WTC11 (cell line): ENCODE measurements at regions not wholly inside any gene's neighbourhood (a gene's known extent, or its start where the extent isn't known, plus 50 kb on each side); places are given as distances from the start of the nearest gene placed in this dataset.

ENCODE experiments used
- ATAC-seq: fragments of 200-7000 bp; cut with Tn5 transposase; 2 replicates; pipeline ENCODE4 v1.10.0; 2021; ENCODE audit warnings: mild to moderate bottlenecking, moderate library complexity
- CTCF ChIA-PET: fragments of 300-600 bp; sonication (Branson Sonifier 250); formaldehyde crosslinking; loops from one replicate; lab custom pipeline; 2021; ENCODE audit warnings: antibody characterized with exemption; lab: Charles Lee
- POLR2A ChIA-PET: fragments of 350-600 bp; sonication (Branson Sonifier 250); formaldehyde crosslinking; loops from one replicate; lab custom pipeline; 2021; ENCODE audit warnings: antibody characterized with exemption; lab: Charles Lee
- DNase-seq: peaks from one replicate; pipeline ENCODE4 v3.0.0; 2021; ENCODE audit warnings: low spot score
- H3K27ac Mint-ChIP-seq: 2 replicates; pipeline ENCODE4 v1.8.0; 2021; ENCODE audit warnings: mixed read lengths
- H3K27me3 Mint-ChIP-seq: 2 replicates; pipeline ENCODE4 v1.8.0; 2021; ENCODE audit warnings: low read depth, mild to moderate bottlenecking, moderate library complexity, mixed read lengths
- H3K36me3 Mint-ChIP-seq: 2 replicates; pipeline ENCODE4 v1.8.0; 2021; ENCODE audit warnings: mixed read lengths
- H3K4me1 Mint-ChIP-seq: 2 replicates; pipeline ENCODE4 v1.8.0; 2022; ENCODE audit warnings: mixed read lengths
- H3K4me3 Mint-ChIP-seq: 2 replicates; pipeline ENCODE4 v1.8.0; 2021; ENCODE audit warnings: mild to moderate bottlenecking, moderate library complexity, mixed read lengths
- H3K9me3 Mint-ChIP-seq: 2 replicates; pipeline ENCODE4 v1.8.0; 2021; ENCODE audit warnings: mixed read lengths
- AR ChIP-seq: fragments of 250-450 bp; sonication (Bioruptor Pico); IDR thresholded peaks from 2 replicates; pipeline ENCODE4 v1.9.0; 2021; ENCODE audit warnings: mild to moderate bottlenecking
- ATF1 ChIP-seq: sonication (generic); formaldehyde crosslinking; IDR thresholded peaks from 2 replicates; pipeline ENCODE4 v1.8.1; 2023; ENCODE audit warnings: mild to moderate bottlenecking, moderate library complexity, missing genetic modification reagents
- CREM ChIP-seq: sonication (generic); formaldehyde crosslinking; IDR thresholded peaks from 2 replicates; pipeline ENCODE4 v1.8.1; 2022; ENCODE audit warnings: mild to moderate bottlenecking, missing genetic modification reagents, moderate library complexity
- FOXK1 ChIP-seq: sonication (generic); formaldehyde crosslinking; IDR thresholded peaks from 2 replicates; pipeline ENCODE4 v1.8.0; 2022; ENCODE audit warnings: mild to moderate bottlenecking, moderate library complexity, missing genetic modification reagents
- FOXP1 ChIP-seq: sonication (generic); formaldehyde crosslinking; IDR thresholded peaks from 2 replicates; pipeline ENCODE4 v1.8.0; 2022; ENCODE audit warnings: missing genetic modification reagents, mild to moderate bottlenecking, moderate library complexity, borderline replicate concordance
- JAZF1 ChIP-seq: fragments of 250-450 bp; sonication (Bioruptor Pico); IDR thresholded peaks from 2 replicates; pipeline ENCODE4 v1.9.0; 2021; ENCODE audit warnings: moderate library complexity, mild to moderate bottlenecking, inconsistent platforms
- MAX ChIP-seq: sonication (generic); formaldehyde crosslinking; IDR thresholded peaks from 2 replicates; pipeline ENCODE4 v1.8.0; 2022; ENCODE audit warnings: mild to moderate bottlenecking, missing genetic modification reagents
- MXD4 ChIP-seq: fragments of 250-450 bp; sonication (Bioruptor Pico); IDR thresholded peaks from 2 replicates; pipeline ENCODE4 v1.8.0; 2021; ENCODE audit warnings: mild to moderate bottlenecking, moderate library complexity, borderline replicate concordance
- NFYB ChIP-seq: sonication (generic); formaldehyde crosslinking; conservative IDR thresholded peaks from 2 replicates; pipeline ENCODE4 v1.8.0; 2022; ENCODE audit warnings: low read depth, missing genetic modification reagents
- SMAD4 ChIP-seq: sonication (generic); formaldehyde crosslinking; IDR thresholded peaks from 2 replicates; pipeline ENCODE4 v1.8.0; 2022; ENCODE audit warnings: mild to moderate bottlenecking, missing genetic modification reagents
- SOX15 ChIP-seq: fragments of 250-450 bp; sonication (Bioruptor Pico); IDR thresholded peaks from 2 replicates; pipeline ENCODE4 v1.9.0; 2021; ENCODE audit warnings: mild to moderate bottlenecking
- SP1 ChIP-seq: sonication (generic); formaldehyde crosslinking; conservative IDR thresholded peaks from 2 replicates; pipeline ENCODE4 v1.8.1; 2022; ENCODE audit warnings: missing genetic modification reagents
- STAT6 ChIP-seq: sonication (generic); formaldehyde crosslinking; conservative IDR thresholded peaks from 2 replicates; pipeline ENCODE4 v1.8.1; 2023; ENCODE audit warnings: mild to moderate bottlenecking, low read depth, missing genetic modification reagents, moderate library complexity
- TEAD1 ChIP-seq: sonication (generic); formaldehyde crosslinking; IDR thresholded peaks from 2 replicates; pipeline ENCODE4 v1.8.0; 2022; ENCODE audit warnings: mild to moderate bottlenecking, missing genetic modification reagents
- TF ChIP-seq, protein P1 (sequence below): sonication (generic); formaldehyde crosslinking; IDR thresholded peaks from 2 replicates; pipeline ENCODE4 v1.8.1; 2023; ENCODE audit warnings: mild to moderate bottlenecking, missing genetic modification reagents, borderline replicate concordance
- TF ChIP-seq, protein P2 (sequence below): fragments of 250-450 bp; sonication (Bioruptor Pico); IDR thresholded peaks from 2 replicates; pipeline ENCODE4 v1.9.0; 2021; ENCODE audit warnings: mild to moderate bottlenecking, borderline replicate concordance

GRCh38 chr3:103785017-103785416 lies 1350.2 kb downstream of the ZPLD1 start (continued):
- no peak for TF ChIP-seq TEAD1
- TF ChIP-seq, protein P1, sequence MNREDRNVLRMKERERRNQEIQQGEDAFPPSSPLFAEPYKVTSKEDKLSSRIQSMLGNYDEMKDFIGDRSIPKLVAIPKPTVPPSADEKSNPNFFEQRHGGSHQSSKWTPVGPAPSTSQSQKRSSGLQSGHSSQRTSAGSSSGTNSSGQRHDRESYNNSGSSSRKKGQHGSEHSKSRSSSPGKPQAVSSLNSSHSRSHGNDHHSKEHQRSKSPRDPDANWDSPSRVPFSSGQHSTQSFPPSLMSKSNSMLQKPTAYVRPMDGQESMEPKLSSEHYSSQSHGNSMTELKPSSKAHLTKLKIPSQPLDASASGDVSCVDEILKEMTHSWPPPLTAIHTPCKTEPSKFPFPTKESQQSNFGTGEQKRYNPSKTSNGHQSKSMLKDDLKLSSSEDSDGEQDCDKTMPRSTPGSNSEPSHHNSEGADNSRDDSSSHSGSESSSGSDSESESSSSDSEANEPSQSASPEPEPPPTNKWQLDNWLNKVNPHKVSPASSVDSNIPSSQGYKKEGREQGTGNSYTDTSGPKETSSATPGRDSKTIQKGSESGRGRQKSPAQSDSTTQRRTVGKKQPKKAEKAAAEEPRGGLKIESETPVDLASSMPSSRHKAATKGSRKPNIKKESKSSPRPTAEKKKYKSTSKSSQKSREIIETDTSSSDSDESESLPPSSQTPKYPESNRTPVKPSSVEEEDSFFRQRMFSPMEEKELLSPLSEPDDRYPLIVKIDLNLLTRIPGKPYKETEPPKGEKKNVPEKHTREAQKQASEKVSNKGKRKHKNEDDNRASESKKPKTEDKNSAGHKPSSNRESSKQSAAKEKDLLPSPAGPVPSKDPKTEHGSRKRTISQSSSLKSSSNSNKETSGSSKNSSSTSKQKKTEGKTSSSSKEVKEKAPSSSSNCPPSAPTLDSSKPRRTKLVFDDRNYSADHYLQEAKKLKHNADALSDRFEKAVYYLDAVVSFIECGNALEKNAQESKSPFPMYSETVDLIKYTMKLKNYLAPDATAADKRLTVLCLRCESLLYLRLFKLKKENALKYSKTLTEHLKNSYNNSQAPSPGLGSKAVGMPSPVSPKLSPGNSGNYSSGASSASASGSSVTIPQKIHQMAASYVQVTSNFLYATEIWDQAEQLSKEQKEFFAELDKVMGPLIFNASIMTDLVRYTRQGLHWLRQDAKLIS (CRISPR knock-in tag): no peak

DNA sequence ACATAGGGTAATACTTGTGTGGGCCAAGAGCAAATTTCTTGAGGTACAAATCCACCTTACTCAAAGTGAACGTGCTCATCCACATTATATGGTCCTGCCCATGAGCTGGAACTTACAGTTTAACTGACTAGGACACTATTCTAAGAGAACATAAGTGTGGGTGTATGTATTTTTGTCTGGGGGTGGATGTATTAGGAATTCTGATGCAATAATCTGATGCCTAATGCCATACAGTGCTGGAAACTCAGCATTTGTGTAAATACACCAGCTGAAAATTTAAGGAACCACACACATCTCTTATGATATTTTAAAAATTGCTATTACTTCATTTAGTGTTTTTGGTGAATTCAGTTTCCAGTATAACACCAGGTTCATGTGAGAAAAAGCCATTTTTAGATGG lies 1350.7 kb downstream of the ZPLD1 start:
- TF ChIP-seq FOXK1 (no peak), MAX (CRISPR knock-in tag) (no peak), AR (CRISPR knock-in tag) (no peak), JAZF1 (CRISPR knock-in tag) (no peak), SP1 (CRISPR knock-in tag) (no peak), SOX15 (CRISPR knock-in tag) (no peak), NFYB (CRISPR knock-in tag) (no peak), SMAD4 (CRISPR knock-in tag) (no peak), STAT6 (CRISPR knock-in tag) (no peak), CREM (no peak), ATF1 (CRISPR knock-in tag) (no peak), MXD4 (CRISPR knock-in tag) (no peak), FOXP1 (no peak), TEAD1 (no peak)
- TF ChIP-seq, protein P2, sequence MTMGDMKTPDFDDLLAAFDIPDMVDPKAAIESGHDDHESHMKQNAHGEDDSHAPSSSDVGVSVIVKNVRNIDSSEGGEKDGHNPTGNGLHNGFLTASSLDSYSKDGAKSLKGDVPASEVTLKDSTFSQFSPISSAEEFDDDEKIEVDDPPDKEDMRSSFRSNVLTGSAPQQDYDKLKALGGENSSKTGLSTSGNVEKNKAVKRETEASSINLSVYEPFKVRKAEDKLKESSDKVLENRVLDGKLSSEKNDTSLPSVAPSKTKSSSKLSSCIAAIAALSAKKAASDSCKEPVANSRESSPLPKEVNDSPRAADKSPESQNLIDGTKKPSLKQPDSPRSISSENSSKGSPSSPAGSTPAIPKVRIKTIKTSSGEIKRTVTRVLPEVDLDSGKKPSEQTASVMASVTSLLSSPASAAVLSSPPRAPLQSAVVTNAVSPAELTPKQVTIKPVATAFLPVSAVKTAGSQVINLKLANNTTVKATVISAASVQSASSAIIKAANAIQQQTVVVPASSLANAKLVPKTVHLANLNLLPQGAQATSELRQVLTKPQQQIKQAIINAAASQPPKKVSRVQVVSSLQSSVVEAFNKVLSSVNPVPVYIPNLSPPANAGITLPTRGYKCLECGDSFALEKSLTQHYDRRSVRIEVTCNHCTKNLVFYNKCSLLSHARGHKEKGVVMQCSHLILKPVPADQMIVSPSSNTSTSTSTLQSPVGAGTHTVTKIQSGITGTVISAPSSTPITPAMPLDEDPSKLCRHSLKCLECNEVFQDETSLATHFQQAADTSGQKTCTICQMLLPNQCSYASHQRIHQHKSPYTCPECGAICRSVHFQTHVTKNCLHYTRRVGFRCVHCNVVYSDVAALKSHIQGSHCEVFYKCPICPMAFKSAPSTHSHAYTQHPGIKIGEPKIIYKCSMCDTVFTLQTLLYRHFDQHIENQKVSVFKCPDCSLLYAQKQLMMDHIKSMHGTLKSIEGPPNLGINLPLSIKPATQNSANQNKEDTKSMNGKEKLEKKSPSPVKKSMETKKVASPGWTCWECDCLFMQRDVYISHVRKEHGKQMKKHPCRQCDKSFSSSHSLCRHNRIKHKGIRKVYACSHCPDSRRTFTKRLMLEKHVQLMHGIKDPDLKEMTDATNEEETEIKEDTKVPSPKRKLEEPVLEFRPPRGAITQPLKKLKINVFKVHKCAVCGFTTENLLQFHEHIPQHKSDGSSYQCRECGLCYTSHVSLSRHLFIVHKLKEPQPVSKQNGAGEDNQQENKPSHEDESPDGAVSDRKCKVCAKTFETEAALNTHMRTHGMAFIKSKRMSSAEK (CRISPR knock-in tag): no peak
- CTCF ChIA-PET: interaction anchor here (0.6 kb wide), 1 partner anchor 1111 kb away, joined by 3 read pairs; no protein-coding TSS in a partner anchor
- POLR2A ChIA-PET: no interaction called here
- Mint-ChIP-seq H3K9me3 (no peaks in the 10 kb centered on the region), H3K4me1 (0 out of 2 replicates have a peak, but pooled peaks cover 3% of the 10 kb centered on the region), H3K27me3 (no peaks in the 10 kb centered on the region), H3K36me3 (no peaks in the 10 kb centered on the region), H3K27ac (no peak overlapping the region), H3K4me3 (no peak overlapping the region)
- ATAC-seq (no peak), DNase-seq (no peak)
